ENCODE measurements at regions not wholly inside any gene's neighbourhood (a gene's known extent, or its start where the extent isn't known, plus 50 kb on each side); places are given as distances from the start of the nearest gene placed in this dataset.

- no peak for TF ChIP-seq CTCF (IDR thresholded peaks at IDR 0.05; ENCODE audit: borderline replicate concordance, insufficient read depth, low read depth, low read length)
- no peak overlapping the region for H3K4me3 ChIP-seq (ENCODE audit: low read depth, low read length)
Observed at GRCh38 chr2:16301961-16302360, 361.6 kb downstream of the MYCN start.

GRCh38 chr2:16298866-16299265 is 358.5 kb downstream of the MYCN start:
- no peak overlapping the region for H3K4me3 ChIP-seq (ENCODE audit: low read depth, low read length)
- no peak for TF ChIP-seq CTCF (IDR thresholded peaks at IDR 0.05; ENCODE audit: borderline replicate concordance, insufficient read depth, low read depth, low read length)

- no peak for TF ChIP-seq CTCF (IDR thresholded peaks at IDR 0.05; ENCODE audit: borderline replicate concordance, insufficient read depth, low read depth, low read length)
- H3K4me3 ChIP-seq (ENCODE audit: low read depth, low read length) = no peak overlapping the region
Observed at GRCh38 chr2:16296331-16297250, 356.2 kb downstream of the MYCN start.

GRCh38 chr2:16296038-16296290 is 355.6 kb downstream of the MYCN start:
- no peak overlapping the region for H3K4me3 ChIP-seq (ENCODE audit: low read depth, low read length)
- TF ChIP-seq CTCF (IDR thresholded peaks at IDR 0.05; ENCODE audit: borderline replicate concordance, insufficient read depth, low read depth, low read length) = no peak

- no peak for TF ChIP-seq CTCF (IDR thresholded peaks at IDR 0.05; ENCODE audit: borderline replicate concordance, insufficient read depth, low read depth, low read length)
Observed at GRCh38 chr2:16294791-16295190, 354.4 kb downstream of the MYCN start.

GRCh38 chr2:16293871-16294270 is 353.5 kb downstream of the MYCN start:
- TF ChIP-seq CTCF (IDR thresholded peaks at IDR 0.05; ENCODE audit: borderline replicate concordance, insufficient read depth, low read depth, low read length) = no peak
- no peak overlapping the region for H3K4me3 ChIP-seq (ENCODE audit: low read depth, low read length)

More at GRCh38 chr2:16294791-16295190, 354.4 kb downstream of the MYCN start:
- H3K4me3 ChIP-seq (ENCODE audit: low read depth, low read length) = no peak overlapping the region

GRCh38 chr2:16293398-16293797 is 353.0 kb downstream of the MYCN start:
- no peak for TF ChIP-seq CTCF (IDR thresholded peaks at IDR 0.05; ENCODE audit: borderline replicate concordance, insufficient read depth, low read depth, low read length)
- no peak overlapping the region for H3K4me3 ChIP-seq (ENCODE audit: low read depth, low read length)
